Effector CD8-positive, alpha-beta T cell (primary cell): ENCODE measurements at regions not wholly inside any gene's neighbourhood (a gene's known extent, or its start where the extent isn't known, plus 50 kb on each side); places are given as distances from the start of the nearest gene placed in this dataset.

Experiments
- DNase-seq: peaks from one replicate; lab custom pipeline; 2025; lab: John Stamatoyannopoulos, UW

GRCh38 chrX:9195199-9195880, 161.4 kb upstream of the FAM9B start:
- no peak for DNase-seq

DNA sequence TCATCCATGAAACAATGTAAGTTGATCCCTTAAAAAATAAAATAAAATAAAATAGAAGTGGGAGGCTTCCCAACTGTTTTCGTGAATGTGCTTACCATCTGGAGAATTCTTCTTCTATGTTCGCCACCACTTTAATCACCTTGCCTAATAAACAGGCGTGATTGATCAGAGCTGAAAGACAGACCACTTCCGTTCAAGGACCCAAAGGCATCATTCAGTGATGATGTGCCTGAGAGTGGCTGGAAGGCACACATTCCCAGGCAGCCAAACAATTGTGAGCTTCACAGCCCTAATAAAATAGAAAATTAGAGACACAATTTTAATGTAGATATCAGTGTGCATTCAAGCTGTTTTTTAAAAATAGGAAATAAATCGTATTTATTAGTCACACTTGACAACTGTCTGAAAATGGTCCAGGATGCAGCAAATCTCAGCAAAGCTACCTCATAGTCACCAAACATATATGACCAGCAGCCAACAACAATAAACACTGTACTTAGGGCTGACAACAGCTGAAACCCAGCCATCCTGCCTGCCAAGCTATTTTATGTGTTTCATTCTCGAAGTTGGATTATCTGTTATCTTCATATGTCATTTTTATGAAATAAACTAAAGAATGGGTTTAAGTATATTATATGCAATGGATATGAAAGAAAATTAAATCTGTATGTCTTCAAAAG, 163.2 kb upstream of the FAM9B start:
- no peak for DNase-seq

DNA sequence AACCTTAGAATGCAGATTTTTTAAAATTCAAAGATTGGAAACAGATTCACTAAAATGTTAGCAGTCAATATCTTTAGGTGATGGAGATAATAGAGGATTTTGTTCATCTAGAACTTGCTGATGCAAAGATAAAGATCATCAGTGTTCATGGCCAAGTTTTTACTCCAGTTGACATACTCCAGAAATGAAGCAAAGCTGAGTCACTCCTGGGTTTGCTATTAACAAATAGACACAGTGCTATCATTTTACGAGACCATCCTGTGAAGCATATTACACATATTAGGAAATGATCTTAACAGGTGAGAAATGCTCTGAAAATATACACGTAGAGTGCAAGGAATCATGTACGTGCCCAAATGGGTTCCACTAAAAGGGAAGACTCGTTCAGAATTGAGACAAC, 170.6 kb upstream of the FAM9B start:
- DNase-seq: no peak

DNA sequence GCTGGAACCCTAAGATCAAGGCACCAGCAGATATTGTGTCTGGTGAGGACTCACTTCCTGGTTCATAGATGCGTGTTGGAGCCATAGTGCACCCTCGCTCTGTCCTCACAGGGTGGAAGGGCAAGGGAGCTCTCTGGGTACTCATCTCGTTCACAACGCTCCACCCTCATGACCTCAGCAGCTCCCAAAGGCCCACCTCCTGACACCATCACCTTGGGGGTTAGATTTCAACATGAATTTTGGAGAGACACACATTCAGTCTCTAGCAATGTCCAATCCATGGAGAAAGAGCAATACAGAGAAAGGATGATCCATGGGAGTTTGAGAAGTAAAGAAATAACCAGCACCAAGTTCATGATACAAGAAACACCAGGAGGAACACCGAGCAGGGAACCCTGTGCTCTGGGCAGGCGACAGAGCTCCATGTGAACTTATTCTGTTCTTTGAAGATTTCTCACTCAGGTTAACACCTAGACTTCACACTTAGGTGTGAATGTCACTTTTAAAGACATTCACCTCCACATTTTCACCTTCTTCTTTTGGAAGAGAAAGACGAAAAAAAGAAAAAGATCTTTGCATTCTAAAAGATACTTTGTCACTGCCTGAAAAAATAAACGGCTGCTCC, 171.8 kb upstream of the FAM9B start:
- DNase-seq: no peak

- DNase-seq: no peak
Measured at GRCh38 chrX:9207142-9207541, 173.2 kb upstream of the FAM9B start.

DNA sequence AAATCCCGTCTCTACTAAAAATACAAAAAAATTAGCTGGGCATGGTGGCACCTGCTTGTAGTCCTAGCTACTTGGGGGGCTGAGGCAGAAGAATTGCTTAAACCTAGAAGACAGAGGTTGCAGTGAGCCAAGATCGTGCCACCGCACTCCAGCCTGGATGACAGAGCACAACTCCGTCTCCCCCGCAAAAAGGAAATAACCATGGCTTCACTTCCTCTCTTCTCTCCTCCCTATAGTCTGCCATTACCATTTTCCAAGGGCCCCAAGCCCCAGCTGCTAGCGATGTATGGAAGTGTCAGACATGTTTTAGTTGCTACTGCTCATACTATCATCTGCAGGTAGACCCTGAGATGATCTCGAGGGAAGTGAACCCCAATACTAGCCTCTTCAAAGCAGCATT, 177.3 kb upstream of the FAM9B start:
- DNase-seq: no peak

- DNase-seq: no peak
Measured at GRCh38 chrX:9221781-9222180, 187.9 kb upstream of the FAM9B start.

DNA sequence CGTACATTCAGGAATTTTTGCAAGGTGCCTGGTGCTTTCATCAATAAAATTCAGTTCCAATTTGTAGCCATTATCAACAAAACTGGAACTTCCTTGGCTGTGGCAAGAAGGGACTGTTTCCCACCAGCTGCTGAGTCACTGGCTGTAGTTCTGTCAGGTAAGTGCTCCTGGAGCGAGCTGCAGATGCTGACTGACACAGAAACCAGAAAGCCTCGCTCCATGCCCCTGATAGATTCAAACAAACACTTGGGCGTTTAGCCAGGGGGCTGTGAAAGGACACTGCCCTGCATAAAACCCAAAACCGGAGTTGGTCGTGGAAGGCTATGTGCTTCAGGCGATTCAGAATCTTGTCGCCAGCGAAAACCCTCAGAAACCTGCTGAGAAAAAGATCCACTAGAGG, 188.4 kb upstream of the FAM9B start:
- DNase-seq: no peak

DNA sequence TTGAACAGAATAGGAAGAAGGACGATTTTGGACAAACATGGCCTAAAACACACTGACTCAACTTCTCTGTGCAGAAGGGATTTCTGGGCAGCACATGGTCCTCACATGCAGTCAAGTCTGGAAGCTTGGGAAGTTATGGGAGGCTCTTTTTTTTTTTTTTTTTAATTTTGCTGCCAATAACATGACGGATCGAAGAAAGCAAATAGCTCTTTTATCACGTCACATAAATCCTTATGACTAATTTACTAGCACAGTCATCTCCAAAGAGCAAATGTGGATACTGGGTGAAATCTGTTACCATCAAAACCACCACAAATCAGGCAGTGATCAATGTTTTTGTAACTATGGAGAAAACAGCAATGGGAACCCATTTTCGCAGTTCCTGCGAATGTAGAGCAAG, 193.3 kb upstream of the FAM9B start:
- DNase-seq: no peak

DNA sequence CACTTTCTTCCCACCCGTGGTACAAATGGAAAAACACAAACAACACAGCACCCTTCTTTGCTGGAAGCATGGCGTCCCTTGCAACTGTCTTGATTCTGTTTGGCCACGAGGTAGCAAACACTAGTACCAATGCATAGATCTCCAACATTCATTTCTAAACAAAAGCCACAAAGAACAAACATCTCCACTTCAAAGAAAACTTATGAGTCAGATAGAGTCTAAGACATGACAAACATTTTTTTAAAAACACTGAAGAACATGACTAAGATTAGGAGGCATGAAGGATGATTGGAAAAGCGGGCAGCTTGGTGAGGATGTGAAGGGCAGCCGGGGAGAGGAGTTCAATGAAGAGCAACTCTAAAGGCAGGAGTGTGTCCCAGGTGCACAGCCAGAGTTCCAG, 197.6 kb upstream of the FAM9B start:
- DNase-seq: no peak

- DNase-seq: no peak
Measured at GRCh38 chrX:9233141-9233540, 199.2 kb upstream of the FAM9B start.

DNA sequence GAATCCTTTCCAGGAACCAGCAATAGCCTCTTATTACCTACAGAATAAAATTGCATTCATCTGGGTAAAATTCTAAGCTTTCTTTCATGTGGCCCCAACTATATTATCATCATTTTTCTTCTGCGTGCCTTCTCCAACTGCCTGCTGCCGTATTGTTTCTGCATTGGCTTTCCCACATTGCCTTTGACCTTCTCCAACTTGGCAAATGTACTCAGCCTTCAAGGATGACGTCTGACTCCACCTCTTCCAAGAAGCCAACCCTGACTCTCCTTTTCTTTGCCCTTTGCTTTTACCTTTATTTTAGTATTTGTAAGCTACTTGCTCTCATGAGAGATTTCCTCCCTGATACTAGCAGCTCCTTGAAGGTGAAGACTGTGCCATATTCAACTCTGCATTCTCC, 200.4 kb upstream of the FAM9B start:
- no peak for DNase-seq

DNA sequence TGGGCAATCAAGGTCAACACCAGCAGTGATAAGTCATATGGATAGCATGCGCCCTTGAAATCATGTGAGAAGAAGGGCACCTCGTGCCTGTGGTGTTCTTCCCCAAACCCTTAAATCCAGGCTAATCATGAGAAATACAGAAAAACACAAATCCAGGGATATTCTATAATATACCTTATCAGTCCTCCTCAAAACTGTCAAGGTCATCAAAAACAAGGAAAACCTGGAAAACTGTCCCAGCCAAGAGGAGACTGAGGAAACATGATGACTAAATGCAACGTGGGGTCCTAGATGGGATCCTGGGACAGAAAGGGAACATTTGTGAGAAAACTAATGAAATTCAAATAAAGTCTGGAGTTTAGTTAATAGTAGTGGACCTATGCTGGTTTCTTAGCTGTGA, 201.8 kb upstream of the FAM9B start:
- DNase-seq: no peak

DNA sequence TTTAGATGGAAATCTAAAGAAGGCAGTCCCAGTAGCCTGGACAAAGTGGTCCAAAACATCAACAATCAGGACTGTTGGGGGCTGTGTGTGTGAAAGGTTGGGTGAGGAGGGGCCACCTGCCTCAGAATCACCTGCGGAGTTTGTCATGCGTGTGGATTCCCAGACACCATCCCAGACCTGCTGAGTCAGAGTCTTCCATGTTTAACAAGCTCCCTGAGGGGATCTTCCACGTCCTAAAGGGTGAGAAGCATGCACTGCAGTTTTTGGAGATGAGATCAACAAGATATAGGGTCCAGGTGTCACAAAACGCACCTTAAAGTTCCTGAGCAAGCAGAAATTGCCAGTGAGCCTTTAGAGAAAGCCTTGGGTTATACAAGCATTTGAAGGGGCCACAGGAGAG, 207.0 kb upstream of the FAM9B start:
- DNase-seq: no peak

- DNase-seq: no peak
Measured at GRCh38 chrX:9241427-9241826, 207.5 kb upstream of the FAM9B start.

- DNase-seq: no peak
Measured at GRCh38 chrX:9249051-9249846, 215.3 kb upstream of the FAM9B start.

DNA sequence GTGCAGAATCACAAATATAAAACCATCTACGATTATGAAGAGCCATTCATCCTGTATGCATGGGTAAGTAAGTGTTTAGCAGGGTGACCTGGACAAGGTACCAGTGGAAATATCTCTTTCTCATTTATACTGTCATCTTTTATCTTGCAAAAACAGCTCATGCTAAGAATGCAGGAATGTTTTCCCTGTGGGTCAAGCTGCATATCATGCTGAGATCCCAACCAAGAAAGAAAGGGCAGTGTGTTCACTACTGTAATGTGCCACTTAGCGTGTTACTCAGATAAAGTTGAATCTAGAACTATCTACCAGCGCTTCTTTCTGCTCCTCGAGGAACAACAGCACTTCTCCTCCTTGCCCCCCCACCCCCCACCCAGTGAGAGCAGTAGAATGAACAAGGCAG, 212.7 kb upstream of the TBL1X start:
- DNase-seq: no peak

DNA sequence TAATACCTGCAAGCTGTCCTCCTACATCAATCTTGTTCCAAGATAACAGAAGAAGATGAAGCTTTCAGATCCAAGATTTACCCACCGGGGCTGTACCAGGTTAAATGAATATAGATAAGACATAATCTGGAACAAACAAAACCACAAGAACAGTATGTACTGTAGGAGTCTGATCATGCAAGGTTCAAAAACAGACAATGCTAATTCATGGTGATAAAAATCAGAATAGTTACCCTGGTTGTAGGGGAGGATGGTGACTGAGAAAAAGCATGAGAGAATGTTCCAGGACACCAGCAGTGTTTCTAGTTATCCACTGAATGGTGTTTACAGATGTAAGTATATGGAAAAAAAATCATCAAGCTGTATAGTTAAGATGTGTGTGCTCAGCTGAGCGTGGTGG, 211.6 kb upstream of the TBL1X start:
- DNase-seq: no peak

DNA sequence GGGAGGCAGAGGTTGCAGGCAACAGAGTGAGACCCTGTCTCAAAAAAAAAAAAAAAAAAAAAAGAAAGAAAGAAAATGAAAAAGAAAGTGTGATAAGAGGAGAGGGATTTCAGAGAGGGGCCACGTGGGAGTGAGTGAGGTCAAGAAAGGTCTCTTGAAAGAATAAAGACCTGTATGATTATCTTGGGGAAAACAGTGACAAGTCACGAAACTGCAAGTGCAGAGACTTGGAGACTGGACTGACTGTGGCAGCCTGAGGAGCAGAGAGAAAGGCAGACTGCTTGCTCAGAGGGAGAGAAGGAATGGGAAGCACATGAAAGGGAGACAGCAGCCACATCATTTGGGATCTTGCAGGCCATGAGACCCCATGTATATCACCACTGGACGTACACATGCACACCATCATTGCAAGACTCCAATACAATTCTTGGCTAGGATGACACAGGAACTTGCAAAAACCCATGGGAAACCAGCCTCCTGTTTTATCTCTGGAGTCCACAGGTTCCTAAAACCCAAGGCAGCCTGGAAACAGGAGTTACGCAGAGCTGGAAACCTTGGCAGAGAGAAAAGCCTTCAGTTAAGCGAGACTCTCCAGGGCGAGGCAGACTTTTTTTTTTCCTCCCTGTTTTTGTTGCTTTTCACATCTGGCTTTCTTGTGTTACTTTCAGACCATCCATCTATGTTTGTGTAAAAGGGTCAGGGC, 207.0 kb upstream of the TBL1X start:
- no peak for DNase-seq

- no peak for DNase-seq
Measured at GRCh38 chrX:9258421-9259104, 206.3 kb upstream of the TBL1X start.

GRCh38 chrX:9260603-9261002, 204.3 kb upstream of the TBL1X start:
- DNase-seq: no peak
